AG08396 (cell line): ENCODE measurements at regions not wholly inside any gene's neighbourhood (a gene's known extent, or its start where the extent isn't known, plus 50 kb on each side); places are given as distances from the start of the nearest gene placed in this dataset.

Experiments used
- DNase-seq: peaks from one replicate; pipeline ENCODE4 v3.0.0; 2012; ENCODE audit warnings: low spot score, mixed read lengths

- no peak for DNase-seq
Measured at GRCh38 chr6:139436957-139437348, 62.5 kb upstream of the CITED2 start.

GRCh38 chr6:139436200-139436956 is 61.9 kb upstream of the CITED2 start:
- no peak for DNase-seq

- no peak for DNase-seq
Measured at GRCh38 chr6:139433631-139434419, 59.4 kb upstream of the CITED2 start.

- no peak for DNase-seq
Measured at GRCh38 chr6:139431602-139431956, 57.1 kb upstream of the CITED2 start.

- no peak for DNase-seq
Measured at GRCh38 chr6:139430899-139431601, 56.6 kb upstream of the CITED2 start.

GRCh38 chr6:139429580-139430145 is 55.2 kb upstream of the CITED2 start:
- DNase-seq, result no peak

GRCh38 chr6:139427199-139427598 is 52.8 kb upstream of the CITED2 start:
- no peak for DNase-seq

GRCh38 chr6:139426795-139427194 is 52.3 kb upstream of the CITED2 start:
- DNase-seq, result no peak

GRCh38 chr6:139425780-139426179 is 51.3 kb upstream of the CITED2 start:
- no peak for DNase-seq

- no peak for DNase-seq
Measured at GRCh38 chr6:139423971-139424667, 49.7 kb upstream of the CITED2 start.
